ENCODE measurements at regions not wholly inside any gene's neighbourhood (a gene's known extent, or its start where the extent isn't known, plus 50 kb on each side); places are given as distances from the start of the nearest gene placed in this dataset.

DNA sequence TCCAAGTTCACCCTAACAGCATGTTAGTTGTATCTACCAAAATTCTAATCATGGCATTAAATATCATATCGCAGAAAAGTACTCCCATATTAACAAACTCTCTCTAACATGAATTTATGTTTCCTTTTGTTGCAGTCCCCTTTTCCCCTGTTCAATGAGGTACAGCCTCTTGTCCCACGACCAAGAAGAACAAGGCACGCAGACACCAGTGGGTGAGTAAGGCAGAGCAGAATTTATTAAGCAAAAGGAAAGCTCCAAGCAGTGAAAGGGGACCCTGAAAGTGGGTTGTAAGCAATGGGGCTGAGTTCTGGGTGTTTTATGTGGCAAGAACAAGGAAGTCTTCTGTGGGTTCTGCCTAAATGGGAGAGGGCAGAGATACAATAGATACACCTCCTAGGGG, 183.5 kb downstream of the LURAP1L start:
- WGBS (ENCODE audit: insufficient coverage) = no CpG with 5 or more reads among the region's 3 CpGs
- DNase-seq = no peak
- Histone ChIP-seq H3K4me3 (ENCODE audit: control insufficient read depth in 1 of 7, extremely low read depth in 1 of 7, insufficient read depth in 4 of 7, low read depth in 2 of 7, low read length in 6 of 7) (no peak overlapping the region), H3K9me3 (ENCODE audit: control extremely low read depth in 1 of 5, control insufficient read depth in 4 of 5, insufficient read depth in 2 of 5, low read depth in 1 of 5, low read length in 4 of 5) (peaks cover 0 to 5% (median 1%) of the 10 kb centered on the region in 5 experiments), H3K4me1 (ENCODE audit: control extremely low read depth in 1 of 4, control insufficient read depth in 4 of 4, insufficient read depth in 4 of 4, low read length in 3 of 4) (peaks cover 0 to 9% (median 2%) of the 10 kb centered on the region in 4 experiments), H3K27ac (ENCODE audit: insufficient read depth in 1 of 2, low read depth in 1 of 2, low read length in 2 of 2, poor library complexity in 1 of 2, severe bottlenecking in 2 of 2) (no peak overlapping the region), H3K36me3 (ENCODE audit: control insufficient read depth in 4 of 4, insufficient read depth in 4 of 4, low read length in 3 of 4) (no peaks in the 10 kb centered on the region), H3K27me3 (replicated peaks in 2 of 5; ENCODE audit: control insufficient read depth in 4 of 5, insufficient read depth in 5 of 5, low read length in 4 of 5) (no peaks in the 10 kb centered on the region)
- CTCF ChIA-PET = no interaction called here
- POLR2A ChIA-PET = no interaction called here

DNA sequence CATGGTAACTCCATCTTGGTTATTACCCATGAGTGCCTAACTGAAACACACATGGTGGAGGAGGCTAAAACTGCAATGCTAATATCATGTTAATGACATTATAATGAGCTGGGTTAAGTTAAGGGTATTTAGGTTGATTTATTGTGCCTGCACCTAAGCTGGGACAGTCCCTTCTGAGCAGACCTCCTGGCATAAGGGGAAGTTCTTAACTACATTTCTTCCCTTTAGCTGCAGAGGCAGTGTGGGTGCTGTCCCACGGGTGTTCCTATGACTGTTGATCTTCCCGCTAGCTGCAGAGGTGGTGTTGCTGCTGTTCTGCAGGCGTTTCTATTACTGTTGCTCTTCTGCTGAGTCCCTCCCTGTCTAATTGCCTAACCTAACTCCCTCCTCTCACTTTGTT, 183.9 kb downstream of the LURAP1L start:
- CTCF ChIA-PET = no interaction called here
- no peak for DNase-seq
- Histone ChIP-seq H3K9me3 (ENCODE audit: control extremely low read depth in 1 of 5, control insufficient read depth in 4 of 5, insufficient read depth in 2 of 5, low read depth in 1 of 5, low read length in 4 of 5) (peaks cover 0 to 5% (median 1%) of the 10 kb centered on the region in 5 experiments), H3K36me3 (ENCODE audit: control insufficient read depth in 4 of 4, insufficient read depth in 4 of 4, low read length in 3 of 4) (no peaks in the 10 kb centered on the region), H3K4me1 (ENCODE audit: control extremely low read depth in 1 of 4, control insufficient read depth in 4 of 4, insufficient read depth in 4 of 4, low read length in 3 of 4) (peaks cover 0 to 9% (median 2%) of the 10 kb centered on the region in 4 experiments), H3K4me3 (ENCODE audit: control insufficient read depth in 1 of 7, extremely low read depth in 1 of 7, insufficient read depth in 4 of 7, low read depth in 2 of 7, low read length in 6 of 7) (no peak overlapping the region), H3K27ac (ENCODE audit: insufficient read depth in 1 of 2, low read depth in 1 of 2, low read length in 2 of 2, poor library complexity in 1 of 2, severe bottlenecking in 2 of 2) (no peak overlapping the region), H3K27me3 (replicated peaks in 2 of 5; ENCODE audit: control insufficient read depth in 4 of 5, insufficient read depth in 5 of 5, low read length in 4 of 5) (no peaks in the 10 kb centered on the region)
- 100% methylated on average over 1 of the region's 3 CpGs for WGBS (ENCODE audit: insufficient coverage)
- POLR2A ChIA-PET = no interaction called here

DNA sequence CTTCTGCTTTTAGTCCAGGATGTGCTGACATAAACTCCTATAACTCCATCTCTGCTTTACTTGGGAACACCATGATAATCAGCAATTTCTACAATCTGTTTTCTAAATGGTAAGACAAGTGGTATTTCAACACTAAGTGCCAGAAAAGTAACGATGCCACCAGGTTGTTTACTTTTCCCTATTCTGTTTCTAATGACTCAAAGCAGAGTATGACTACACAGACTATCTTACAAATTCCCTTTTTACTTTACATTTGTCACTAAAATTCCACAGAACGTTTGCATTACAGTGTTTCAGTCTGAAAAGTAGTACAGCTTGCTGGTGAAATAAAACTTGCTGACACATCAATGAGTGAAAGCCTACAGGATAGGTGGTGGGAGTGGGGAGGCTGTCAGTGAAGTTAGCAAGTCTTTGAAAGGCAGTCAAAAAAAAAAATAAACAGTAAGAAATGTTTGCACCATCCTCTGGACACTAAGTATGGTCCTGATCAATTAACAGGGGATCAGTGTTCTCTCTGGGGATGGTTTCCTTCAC, 186.5 kb downstream of the LURAP1L start:
- no peaks in the 10 kb centered on the region for H3K36me3 ChIP-seq (ENCODE audit: control insufficient read depth in 4 of 4, insufficient read depth in 4 of 4, low read length in 3 of 4)
- peaks cover 0 to 1% (median 0%) of the 10 kb centered on the region in 4 experiments for H3K4me1 ChIP-seq (ENCODE audit: control extremely low read depth in 1 of 4, control insufficient read depth in 4 of 4, insufficient read depth in 4 of 4, low read length in 3 of 4)
- H3K4me3 ChIP-seq (ENCODE audit: control insufficient read depth in 1 of 7, extremely low read depth in 1 of 7, insufficient read depth in 4 of 7, low read depth in 2 of 7, low read length in 6 of 7) = no peak overlapping the region
- peaks cover 0 to 5% (median 1%) of the 10 kb centered on the region in 5 experiments for H3K9me3 ChIP-seq (ENCODE audit: control extremely low read depth in 1 of 5, control insufficient read depth in 4 of 5, insufficient read depth in 2 of 5, low read depth in 1 of 5, low read length in 4 of 5)
- no peak overlapping the region for H3K27ac ChIP-seq (ENCODE audit: insufficient read depth in 1 of 2, low read depth in 1 of 2, low read length in 2 of 2, poor library complexity in 1 of 2, severe bottlenecking in 2 of 2)
- no peaks in the 10 kb centered on the region for H3K27me3 ChIP-seq (replicated peaks in 2 of 5; ENCODE audit: control insufficient read depth in 4 of 5, insufficient read depth in 5 of 5, low read length in 4 of 5)
- ChIA-PET CTCF (no interaction called here), POLR2A (no interaction called here)
- no peak for DNase-seq
- 75% methylated on average over 1 of the region's 2 CpGs for WGBS (ENCODE audit: insufficient coverage)

DNA sequence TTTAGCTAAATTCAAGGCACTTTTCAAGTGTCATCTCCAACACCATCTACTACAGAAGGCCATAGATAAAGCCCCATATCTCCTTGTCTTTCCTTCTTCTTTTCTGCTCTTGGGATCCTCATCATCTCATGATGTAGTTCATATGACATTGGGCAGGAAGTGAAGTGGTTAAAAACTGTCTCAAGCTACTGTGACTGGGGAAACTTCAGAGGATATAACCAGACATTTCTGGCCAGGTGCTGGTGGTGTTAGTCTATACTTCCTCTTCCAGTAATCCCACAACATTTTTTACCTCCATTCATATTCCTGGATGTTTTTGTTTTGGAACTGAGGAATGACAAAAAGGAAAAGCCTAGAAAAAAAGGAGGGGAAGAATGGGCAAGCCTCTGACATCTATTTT, 188.7 kb downstream of the LURAP1L start:
- no peak for DNase-seq
- ChIA-PET POLR2A (no interaction called here), CTCF (no interaction called here)
- Histone ChIP-seq H3K4me1 (ENCODE audit: control extremely low read depth in 1 of 4, control insufficient read depth in 4 of 4, insufficient read depth in 4 of 4, low read length in 3 of 4) (no peaks in the 10 kb centered on the region), H3K27ac (ENCODE audit: insufficient read depth in 1 of 2, low read depth in 1 of 2, low read length in 2 of 2, poor library complexity in 1 of 2, severe bottlenecking in 2 of 2) (no peak overlapping the region), H3K4me3 (ENCODE audit: control insufficient read depth in 1 of 7, extremely low read depth in 1 of 7, insufficient read depth in 4 of 7, low read depth in 2 of 7, low read length in 6 of 7) (no peak overlapping the region), H3K36me3 (ENCODE audit: control insufficient read depth in 4 of 4, insufficient read depth in 4 of 4, low read length in 3 of 4) (no peaks in the 10 kb centered on the region), H3K27me3 (replicated peaks in 2 of 5; ENCODE audit: control insufficient read depth in 4 of 5, insufficient read depth in 5 of 5, low read length in 4 of 5) (no peaks in the 10 kb centered on the region), H3K9me3 (ENCODE audit: control extremely low read depth in 1 of 5, control insufficient read depth in 4 of 5, insufficient read depth in 2 of 5, low read depth in 1 of 5, low read length in 4 of 5) (peaks cover 0 to under 1% (median 0%) of the 10 kb centered on the region in 5 experiments)

DNA sequence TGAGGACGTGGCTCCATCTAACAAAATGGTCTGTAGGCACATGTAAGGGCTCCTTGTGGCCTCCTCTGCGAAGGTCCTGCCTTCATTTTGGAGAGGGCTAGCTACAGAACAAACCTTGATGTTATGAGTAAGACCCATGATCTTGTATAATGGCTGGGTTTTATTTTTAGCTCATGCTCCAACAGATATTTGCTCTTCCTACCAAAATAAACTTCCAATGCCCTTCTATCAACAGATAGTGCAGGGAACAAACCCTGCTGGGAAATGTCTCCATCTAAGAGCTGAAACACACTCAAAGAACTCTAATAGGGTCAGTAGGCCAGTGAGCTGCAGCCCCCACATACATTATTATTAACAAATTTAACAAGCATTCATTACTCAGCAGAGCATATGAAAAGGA, 189.5 kb downstream of the LURAP1L start:
- Histone ChIP-seq H3K36me3 (ENCODE audit: control insufficient read depth in 4 of 4, insufficient read depth in 4 of 4, low read length in 3 of 4) (no peaks in the 10 kb centered on the region), H3K27me3 (replicated peaks in 2 of 5; ENCODE audit: control insufficient read depth in 4 of 5, insufficient read depth in 5 of 5, low read length in 4 of 5) (no peaks in the 10 kb centered on the region), H3K4me1 (ENCODE audit: control extremely low read depth in 1 of 4, control insufficient read depth in 4 of 4, insufficient read depth in 4 of 4, low read length in 3 of 4) (no peaks in the 10 kb centered on the region), H3K9me3 (ENCODE audit: control extremely low read depth in 1 of 5, control insufficient read depth in 4 of 5, insufficient read depth in 2 of 5, low read depth in 1 of 5, low read length in 4 of 5) (no peaks in the 10 kb centered on the region), H3K4me3 (ENCODE audit: control insufficient read depth in 1 of 7, extremely low read depth in 1 of 7, insufficient read depth in 4 of 7, low read depth in 2 of 7, low read length in 6 of 7) (no peak overlapping the region), H3K27ac (ENCODE audit: insufficient read depth in 1 of 2, low read depth in 1 of 2, low read length in 2 of 2, poor library complexity in 1 of 2, severe bottlenecking in 2 of 2) (no peak overlapping the region)
- ChIA-PET CTCF (no interaction called here), POLR2A (no interaction called here)
- 100% methylated on average over 1 of the region's 2 CpGs for WGBS (ENCODE audit: insufficient coverage)
- no peak for DNase-seq

DNA sequence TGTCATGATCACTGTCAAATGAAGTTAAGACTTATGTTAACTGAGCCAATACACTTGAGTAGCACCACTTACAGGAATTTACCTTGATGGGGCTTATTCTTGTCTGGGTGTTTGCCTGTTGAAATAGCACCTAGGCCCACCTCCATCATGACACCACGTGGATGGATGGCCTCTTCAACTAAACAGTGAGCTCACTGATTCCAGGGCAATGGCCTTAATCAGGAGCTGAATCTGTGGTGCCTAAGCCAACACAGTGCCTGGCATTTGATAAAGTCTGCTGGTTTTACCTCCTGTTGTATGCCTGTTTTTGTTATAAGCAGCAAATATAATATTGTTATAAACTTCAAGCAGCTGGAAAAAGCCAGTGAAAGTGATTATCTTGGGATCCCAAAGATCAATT, 190.5 kb downstream of the LURAP1L start:
- 80% methylated on average over 1 of the region's 1 CpG for WGBS (ENCODE audit: insufficient coverage)
- H3K27ac ChIP-seq (ENCODE audit: insufficient read depth in 1 of 2, low read depth in 1 of 2, low read length in 2 of 2, poor library complexity in 1 of 2, severe bottlenecking in 2 of 2) = no peak overlapping the region
- H3K36me3 ChIP-seq (ENCODE audit: control insufficient read depth in 4 of 4, insufficient read depth in 4 of 4, low read length in 3 of 4) = no peaks in the 10 kb centered on the region
- H3K27me3 ChIP-seq (replicated peaks in 2 of 5; ENCODE audit: control insufficient read depth in 4 of 5, insufficient read depth in 5 of 5, low read length in 4 of 5) = no peaks in the 10 kb centered on the region
- ChIA-PET CTCF (no interaction called here), POLR2A (no interaction called here)
- no peaks in the 10 kb centered on the region for H3K4me1 ChIP-seq (ENCODE audit: control extremely low read depth in 1 of 4, control insufficient read depth in 4 of 4, insufficient read depth in 4 of 4, low read length in 3 of 4)
- no peaks in the 10 kb centered on the region for H3K9me3 ChIP-seq (ENCODE audit: control extremely low read depth in 1 of 5, control insufficient read depth in 4 of 5, insufficient read depth in 2 of 5, low read depth in 1 of 5, low read length in 4 of 5)
- no peak for DNase-seq
- H3K4me3 ChIP-seq (ENCODE audit: control insufficient read depth in 1 of 7, extremely low read depth in 1 of 7, insufficient read depth in 4 of 7, low read depth in 2 of 7, low read length in 6 of 7) = no peak overlapping the region

DNA sequence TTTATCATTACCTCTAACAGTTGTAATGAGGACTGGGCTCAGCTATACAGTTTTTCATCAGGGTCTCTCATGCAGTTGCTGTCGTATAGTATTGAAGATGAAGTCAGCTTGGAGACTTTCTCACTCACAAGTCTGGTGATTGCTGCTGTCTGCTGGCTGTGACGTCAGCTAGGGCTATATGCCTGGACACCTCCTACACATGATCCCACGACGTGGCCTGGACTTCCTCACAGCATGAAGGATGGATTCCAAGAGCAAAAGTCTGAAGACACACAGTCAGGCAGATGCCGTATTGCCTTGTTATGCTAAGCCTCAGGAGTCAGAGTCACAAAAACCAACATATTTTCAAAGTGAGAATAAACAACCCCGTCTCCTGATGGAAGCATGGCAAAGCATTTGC, 193.3 kb downstream of the LURAP1L start:
- Histone ChIP-seq H3K4me1 (ENCODE audit: control extremely low read depth in 1 of 4, control insufficient read depth in 4 of 4, insufficient read depth in 4 of 4, low read length in 3 of 4) (peaks cover 0 to 5% (median 0%) of the 10 kb centered on the region in 4 experiments), H3K27me3 (replicated peaks in 2 of 5; ENCODE audit: control insufficient read depth in 4 of 5, insufficient read depth in 5 of 5, low read length in 4 of 5) (no peaks in the 10 kb centered on the region), H3K36me3 (ENCODE audit: control insufficient read depth in 4 of 4, insufficient read depth in 4 of 4, low read length in 3 of 4) (no peaks in the 10 kb centered on the region), H3K9me3 (ENCODE audit: control extremely low read depth in 1 of 5, control insufficient read depth in 4 of 5, insufficient read depth in 2 of 5, low read depth in 1 of 5, low read length in 4 of 5) (no peaks in the 10 kb centered on the region), H3K4me3 (ENCODE audit: control insufficient read depth in 1 of 7, extremely low read depth in 1 of 7, insufficient read depth in 4 of 7, low read depth in 2 of 7, low read length in 6 of 7) (no peak overlapping the region), H3K27ac (ENCODE audit: insufficient read depth in 1 of 2, low read depth in 1 of 2, low read length in 2 of 2, poor library complexity in 1 of 2, severe bottlenecking in 2 of 2) (no peak overlapping the region)
- 97% methylated on average over 6 of the region's 6 CpGs for WGBS (ENCODE audit: insufficient coverage)
- POLR2A ChIA-PET = no interaction called here
- DNase-seq = no peak
- CTCF ChIA-PET = no interaction called here

Measured in common myeloid progenitor, CD34-positive (primary cell).